Endothelial cell of umbilical vein (primary cell): ENCODE measurements at regions not wholly inside any gene's neighbourhood (a gene's known extent, or its start where the extent isn't known, plus 50 kb on each side); places are given as distances from the start of the nearest gene placed in this dataset.
"Not testable (repeated sequence)": the region's sequence is repeated elsewhere in the genome, so short reads cannot be mapped to it uniquely, and the experiment has no call there.

ENCODE experiments used
- BruUV-seq: library from RNA; stranded (reverse); fragments of 400-500 nt; replicated peaks from 2 replicates; lab custom pipeline; 2021; lab: Mats Ljungman, UMichigan
- CTCF ChIA-PET: fragments of 300-600, 350-600 bp; sonication (Branson Sonifier 250); formaldehyde crosslinking; loops from one replicate; lab custom pipeline; 2021; ENCODE audit warnings: antibody characterized with exemption, inconsistent platforms; lab: Charles Lee
- POLR2A ChIA-PET: fragments of 300-600, 350-600 bp; sonication (Branson Sonifier 250); formaldehyde crosslinking; loops from one replicate; lab custom pipeline; 2021; ENCODE audit warnings: antibody characterized with exemption, inconsistent platforms; lab: Charles Lee
- DNase-seq: peaks from one replicate; pipeline ENCODE4 v3.0.0-alpha.2; 2011; ENCODE audit warnings: low read depth, low spot score
- FAIRE-seq: peaks from 2 replicates; lab custom pipeline; 2011; peaks lifted over from hg19 to GRCh38; lab: Jason Lieb, UNC
- H2AFZ ChIP-seq: 2 replicates; pipeline ENCODE4 v1.6.0; 2012; ENCODE audit warnings: low read depth, low read length, control low read depth, inconsistent platforms
- H3K27ac ChIP-seq: 2 replicates; pipeline ENCODE4 v1.5.1; 2011; ENCODE audit warnings: low read depth, mild to moderate bottlenecking, control low read depth, low read length, moderate library complexity; ENCODE audit not compliant: insufficient read depth
- H3K27me3 ChIP-seq, 2 experiments: 2 replicates each; pipeline versions ENCODE4 v1.6.0 to v1.6.1; 2011; ENCODE audit warnings: low read length in 2 of 2, mixed read lengths in 1 of 2; ENCODE audit not compliant: control insufficient read depth in 2 of 2, insufficient read depth in 2 of 2
- H3K36me3 ChIP-seq, 2 experiments: 2 replicates in 1 of 2; 3 replicates in 1 of 2; pipeline ENCODE4 v1.5.1; 2011; ENCODE audit warnings: low read length in 2 of 2, mild to moderate bottlenecking in 1 of 2, moderate library complexity in 1 of 2; ENCODE audit not compliant: control insufficient read depth in 2 of 2, insufficient read depth in 2 of 2; ENCODE audit errors: extremely low read depth in 1 of 2
- H3K4me1 ChIP-seq: 3 replicates; pipeline ENCODE4 v1.5.1; 2011; ENCODE audit warnings: mild to moderate bottlenecking, low read length; ENCODE audit not compliant: control insufficient read depth, insufficient read depth; ENCODE audit errors: extremely low read depth
- H3K4me2 ChIP-seq: 2 replicates; pipeline ENCODE4 v1.6.1; 2011; ENCODE audit warnings: low read length, control low read depth, mixed read lengths; ENCODE audit not compliant: insufficient read depth
- H3K4me3 ChIP-seq, 3 experiments: fragments of 200-600 bp in 1 of 3; sonication (generic), shearing (Covaris generic) in 1 of 3; replicated peaks in 1 of 3; 2 replicates each; pipeline ENCODE4 v1.5.1; 2011 to 2016; ENCODE audit warnings: control low read depth in 3 of 3, low read length in 3 of 3, mild to moderate bottlenecking in 2 of 3, inconsistent platforms in 1 of 3, low read depth in 1 of 3, moderate library complexity in 1 of 3; ENCODE audit not compliant: insufficient read depth in 1 of 3
- H3K79me2 ChIP-seq: 2 replicates; pipeline ENCODE4 v1.6.0; 2012; ENCODE audit warnings: low read length, inconsistent platforms; ENCODE audit not compliant: control insufficient read depth, insufficient read depth
- H3K9ac ChIP-seq: replicated peaks from 2 replicates; pipeline ENCODE3; 2011; ENCODE audit warnings: low read length, control low read depth; ENCODE audit not compliant: insufficient read depth; ENCODE audit errors: extremely low read depth
- H3K9me1 ChIP-seq: replicated peaks from 3 replicates; pipeline ENCODE4 v1.6.0; 2011; ENCODE audit warnings: mild to moderate bottlenecking, low read length; ENCODE audit not compliant: control insufficient read depth, insufficient read depth; ENCODE audit errors: extremely low read depth
- H3K9me3 ChIP-seq: replicated peaks from 2 replicates; pipeline ENCODE4 v1.5.1; 2012; ENCODE audit warnings: low read length, inconsistent platforms; ENCODE audit not compliant: control insufficient read depth, insufficient read depth
- H4K20me1 ChIP-seq: replicated peaks from 2 replicates; pipeline ENCODE3; 2011; ENCODE audit warnings: mild to moderate bottlenecking, low read length; ENCODE audit not compliant: control insufficient read depth, insufficient read depth; ENCODE audit errors: extremely low read depth
- CTCF ChIP-seq, 2 donors: IDR thresholded peaks; 1 replicate in 1 of 2; 2 replicates in 1 of 2; pipeline ENCODE4 v1.5.1; 2011; ENCODE audit warnings: low read length in 2 of 2, mild to moderate bottlenecking in 2 of 2, moderate library complexity in 2 of 2, control low read depth in 1 of 2, inconsistent platforms in 1 of 2, low read depth in 1 of 2; ENCODE audit not compliant: insufficient read depth in 1 of 2; ENCODE audit errors: extremely low read depth in 1 of 2
- EZH2 ChIP-seq: IDR thresholded peaks from 2 replicates; pipeline ENCODE4 v1.6.1; 2012; ENCODE audit warnings: borderline replicate concordance, low read depth, mild to moderate bottlenecking, moderate library complexity, low read length, inconsistent platforms; ENCODE audit not compliant: severe bottlenecking
- FOS ChIP-seq: IDR thresholded peaks from 2 replicates; pipeline ENCODE4 v1.6.1; 2011; ENCODE audit warnings: mild to moderate bottlenecking, low read length, moderate library complexity, borderline replicate concordance; ENCODE audit not compliant: insufficient read depth
- GATA2 ChIP-seq: IDR thresholded peaks from 2 replicates; pipeline ENCODE4 v1.7.0; 2011; ENCODE audit warnings: low read depth, mild to moderate bottlenecking, moderate library complexity, mixed read lengths, low read length; ENCODE audit not compliant: insufficient read length, insufficient read depth
- JUN ChIP-seq: IDR thresholded peaks from 2 replicates; pipeline ENCODE4 v1.6.1; 2011; ENCODE audit warnings: borderline replicate concordance, low read depth; ENCODE audit not compliant: insufficient read length, insufficient read depth
- MYC ChIP-seq: IDR thresholded peaks from one replicate; pipeline ENCODE4 v1.6.1; 2011; ENCODE audit warnings: mild to moderate bottlenecking, low read depth, low read length
- POLR2A ChIP-seq: IDR thresholded peaks from 2 replicates; pipeline ENCODE4 v1.6.1; 2012; ENCODE audit warnings: low read depth, mild to moderate bottlenecking, control low read depth, low read length
- POLR2AphosphoS5 ChIP-seq: IDR thresholded peaks from 2 replicates; pipeline ENCODE4 v1.6.1; 2012; ENCODE audit warnings: low read depth, mild to moderate bottlenecking, control low read depth, low read length, moderate library complexity; ENCODE audit not compliant: insufficient read depth
- dilution Hi-C: fragments of 300-500 bp; cut with MboI; formaldehyde crosslinking; loops from one replicate; pipeline ENCODE4 v1.15.0; 2019; ENCODE audit warnings: low sequenced_read_pairs; ENCODE audit not compliant: extremely low pct_ligation_motif_present
- intact Hi-C: fragments of 100-400 bp; cut with micrococcal nuclease; formaldehyde crosslinking; loops from one replicate; pipeline ENCODE4 v1.10.0; 2022
- TF ChIP-seq, protein P1 (sequence below): IDR thresholded peaks from 2 replicates; pipeline ENCODE4 v1.6.1; 2011; ENCODE audit not compliant: insufficient read depth, insufficient read length

GRCh38 chr6:1453024-1453423 is 63.6 kb downstream of the FOXF2 start:
- intact Hi-C loops (no loop called here), dilution Hi-C loops (no loop called here)
- Histone ChIP-seq H2AFZ (no peak overlapping the region), H4K20me1 (no peaks in the 10 kb centered on the region), H3K27me3 (no peaks in the 10 kb centered on the region), H3K4me1 (no peaks in the 10 kb centered on the region), H3K9me1 (no peaks in the 10 kb centered on the region), H3K9ac (no peak overlapping the region), H3K27ac (no peak overlapping the region), H3K36me3 (no peaks in the 10 kb centered on the region), H3K9me3 (no peaks in the 10 kb centered on the region), H3K4me2 (no peak overlapping the region), H3K4me3 (no peak overlapping the region), H3K79me2 (no peaks in the 10 kb centered on the region)
- DNase-seq: no peak
- POLR2A ChIA-PET: no interaction called here
- BruUV-seq: no TSS peak
- FAIRE-seq: no peak
- CTCF ChIA-PET: no interaction called here
- TF ChIP-seq EZH2 (no peak), POLR2AphosphoS5 (no peak), JUN (no peak), FOS (no peak), GATA2 (no peak), POLR2A (no peak), CTCF (IDR thresholded peaks at IDR 0.05; ENCODE audit: extremely low read depth in 1 of 2, insufficient read depth in 1 of 2, low read depth in 1 of 2, low read length in 2 of 2) (no peak), MYC (no peak)
- TF ChIP-seq, protein P1, sequence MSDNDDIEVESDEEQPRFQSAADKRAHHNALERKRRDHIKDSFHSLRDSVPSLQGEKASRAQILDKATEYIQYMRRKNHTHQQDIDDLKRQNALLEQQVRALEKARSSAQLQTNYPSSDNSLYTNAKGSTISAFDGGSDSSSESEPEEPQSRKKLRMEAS: no peak

GRCh38 chr6:1456816-1457215 is 67.4 kb downstream of the FOXF2 start:
- BruUV-seq, H3K27me3 ChIP-seq, H3K4me2 ChIP-seq, intact Hi-C loops, H3K9me3 ChIP-seq, H3K9ac ChIP-seq, H3K27ac ChIP-seq, H3K36me3 ChIP-seq, H2AFZ ChIP-seq, H3K4me1 ChIP-seq, H4K20me1 ChIP-seq, FAIRE-seq, CTCF ChIA-PET, dilution Hi-C loops, DNase-seq, H3K79me2 ChIP-seq, H3K4me3 ChIP-seq, H3K9me1 ChIP-seq, POLR2A ChIA-PET: not testable (repeated sequence)
